ENCODE measurements at regions not wholly inside any gene's neighbourhood (a gene's known extent, or its start where the extent isn't known, plus 50 kb on each side); places are given as distances from the start of the nearest gene placed in this dataset.
A peak's percentile ranks its signal among the peaks of the same experiment; 100 is the strongest.

- Mint-ChIP-seq H3K9me3 (no peaks in the 10 kb centered on the region), H3K4me3 (no peak overlapping the region), H3K27me3 (ENCODE audit: low read depth) (no peaks in the 10 kb centered on the region), H3K4me1 (peaks cover 18% of the 10 kb centered on the region), H3K27ac (no peak overlapping the region), H3K36me3 (ENCODE audit: low read depth) (peaks cover 9% of the 10 kb centered on the region)
- no peak for TF ChIP-seq CTCF (IDR thresholded peaks at IDR 0.05; ENCODE audit: unreplicated experiment in 3 of 3)
Observed at GRCh38 chr1:222936042-222936441, 121.2 kb downstream of the DISP1 start.

GRCh38 chr1:222938986-222939385, 124.1 kb downstream of the DISP1 start:
- no peaks in the 10 kb centered on the region for H3K9me3 Mint-ChIP-seq
- peaks cover 23% of the 10 kb centered on the region for H3K36me3 Mint-ChIP-seq (ENCODE audit: low read depth)
- no peaks in the 10 kb centered on the region for H3K27me3 Mint-ChIP-seq (ENCODE audit: low read depth)
- H3K4me3 Mint-ChIP-seq, result no peak overlapping the region
- no peak overlapping the region for H3K27ac Mint-ChIP-seq
- peaks cover 11% of the 10 kb centered on the region for H3K4me1 Mint-ChIP-seq
- TF ChIP-seq CTCF (IDR thresholded peaks at IDR 0.05; ENCODE audit: unreplicated experiment in 3 of 3), result no peak

GRCh38 chr1:222940095-222940494, 125.3 kb downstream of the DISP1 start:
- Mint-ChIP-seq H3K36me3 (ENCODE audit: low read depth) (peaks cover 32% of the 10 kb centered on the region), H3K27me3 (ENCODE audit: low read depth) (no peaks in the 10 kb centered on the region), H3K27ac (peak overlapping the region in 1 of 3 experiments; percentile 66), H3K9me3 (no peaks in the 10 kb centered on the region), H3K4me3 (no peak overlapping the region), H3K4me1 (peaks cover 11% of the 10 kb centered on the region)
- TF ChIP-seq CTCF (IDR thresholded peaks at IDR 0.05; ENCODE audit: unreplicated experiment in 3 of 3), result no peak

- Mint-ChIP-seq H3K9me3 (no peaks in the 10 kb centered on the region), H3K27ac (peak overlapping the region in 2 of 3 experiments; percentile 6 to 66), H3K27me3 (ENCODE audit: low read depth) (no peaks in the 10 kb centered on the region), H3K4me1 (peaks cover 11% of the 10 kb centered on the region), H3K4me3 (no peak overlapping the region), H3K36me3 (ENCODE audit: low read depth) (peaks cover 36% of the 10 kb centered on the region)
- TF ChIP-seq CTCF (IDR thresholded peaks at IDR 0.05; ENCODE audit: unreplicated experiment in 3 of 3), result no peak
Observed at GRCh38 chr1:222940906-222941305, 126.1 kb downstream of the DISP1 start.

- Mint-ChIP-seq H3K4me1 (peaks cover 11% of the 10 kb centered on the region), H3K27me3 (ENCODE audit: low read depth) (no peaks in the 10 kb centered on the region), H3K9me3 (no peaks in the 10 kb centered on the region), H3K4me3 (no peak overlapping the region), H3K27ac (peak overlapping the region in 1 of 3 experiments; percentile 66), H3K36me3 (ENCODE audit: low read depth) (peaks cover 37% of the 10 kb centered on the region)
- TF ChIP-seq CTCF (IDR thresholded peaks at IDR 0.05; ENCODE audit: unreplicated experiment in 3 of 3), result no peak
Observed at GRCh38 chr1:222941425-222941824, 126.6 kb downstream of the DISP1 start.

- Mint-ChIP-seq H3K27ac (no peak overlapping the region), H3K36me3 (ENCODE audit: low read depth) (peaks cover 59% of the 10 kb centered on the region), H3K9me3 (no peaks in the 10 kb centered on the region), H3K4me1 (peaks cover 4% of the 10 kb centered on the region), H3K4me3 (no peak overlapping the region), H3K27me3 (ENCODE audit: low read depth) (no peaks in the 10 kb centered on the region)
- TF ChIP-seq CTCF (IDR thresholded peaks at IDR 0.05; ENCODE audit: unreplicated experiment in 3 of 3), result no peak
Observed at GRCh38 chr1:222946436-222946835, 131.6 kb downstream of the DISP1 start.

Data from nephron (organoid).